WTC11 (cell line): ENCODE measurements at regions not wholly inside any gene's neighbourhood (a gene's known extent, or its start where the extent isn't known, plus 50 kb on each side); places are given as distances from the start of the nearest gene placed in this dataset.

Experiments
- ATAC-seq: fragments of 200-7000 bp; cut with Tn5 transposase; 2 replicates; pipeline ENCODE4 v1.10.0; 2021; ENCODE audit warnings: mild to moderate bottlenecking, moderate library complexity
- CTCF ChIA-PET: fragments of 300-600 bp; sonication (Branson Sonifier 250); formaldehyde crosslinking; loops from one replicate; lab custom pipeline; 2021; ENCODE audit warnings: antibody characterized with exemption; lab: Charles Lee
- POLR2A ChIA-PET: fragments of 350-600 bp; sonication (Branson Sonifier 250); formaldehyde crosslinking; loops from one replicate; lab custom pipeline; 2021; ENCODE audit warnings: antibody characterized with exemption; lab: Charles Lee
- DNase-seq: peaks from one replicate; pipeline ENCODE4 v3.0.0; 2021; ENCODE audit warnings: low spot score
- H3K27ac Mint-ChIP-seq: 2 replicates; pipeline ENCODE4 v1.8.0; 2021; ENCODE audit warnings: mixed read lengths
- H3K27me3 Mint-ChIP-seq: 2 replicates; pipeline ENCODE4 v1.8.0; 2021; ENCODE audit warnings: low read depth, mild to moderate bottlenecking, moderate library complexity, mixed read lengths
- H3K36me3 Mint-ChIP-seq: 2 replicates; pipeline ENCODE4 v1.8.0; 2021; ENCODE audit warnings: mixed read lengths
- H3K4me1 Mint-ChIP-seq: 2 replicates; pipeline ENCODE4 v1.8.0; 2022; ENCODE audit warnings: mixed read lengths
- H3K4me3 Mint-ChIP-seq: 2 replicates; pipeline ENCODE4 v1.8.0; 2021; ENCODE audit warnings: mild to moderate bottlenecking, moderate library complexity, mixed read lengths
- H3K9me3 Mint-ChIP-seq: 2 replicates; pipeline ENCODE4 v1.8.0; 2021; ENCODE audit warnings: mixed read lengths
- CTCF ChIP-seq: fragments of 200-600 bp; IDR thresholded peaks from 2 replicates; pipeline ENCODE4 v1.8.0; 2022; ENCODE audit warnings: antibody characterized with exemption
- E2F4 ChIP-seq: sonication (generic); formaldehyde crosslinking; IDR thresholded peaks from 2 replicates; pipeline ENCODE4 v1.8.1; 2022; ENCODE audit warnings: low read depth, mild to moderate bottlenecking, moderate library complexity, missing genetic modification reagents, borderline replicate concordance
- HMGXB4 ChIP-seq: sonication (generic); formaldehyde crosslinking; IDR thresholded peaks from 2 replicates; pipeline ENCODE4 v1.8.1; 2023; ENCODE audit warnings: mild to moderate bottlenecking, moderate library complexity, missing genetic modification reagents
- MXD4 ChIP-seq: fragments of 250-450 bp; sonication (Bioruptor Pico); IDR thresholded peaks from 2 replicates; pipeline ENCODE4 v1.8.0; 2021; ENCODE audit warnings: mild to moderate bottlenecking, moderate library complexity, borderline replicate concordance
- PRDM15 ChIP-seq: sonication (generic); formaldehyde crosslinking; IDR thresholded peaks from 2 replicates; pipeline ENCODE4 v1.8.0; 2022; ENCODE audit warnings: missing genetic modification reagents
- SOX15 ChIP-seq: fragments of 250-450 bp; sonication (Bioruptor Pico); IDR thresholded peaks from 2 replicates; pipeline ENCODE4 v1.9.0; 2021; ENCODE audit warnings: mild to moderate bottlenecking
- TP53 ChIP-seq: sonication (generic); formaldehyde crosslinking; IDR thresholded peaks from 2 replicates; pipeline ENCODE4 v1.8.1; 2023; ENCODE audit warnings: mild to moderate bottlenecking, missing genetic modification reagents
- ZNF121 ChIP-seq: sonication (generic); formaldehyde crosslinking; IDR thresholded peaks from 2 replicates; pipeline ENCODE4 v1.8.0; 2023; ENCODE audit warnings: missing genetic modification reagents
- ZNF138 ChIP-seq: sonication (generic); formaldehyde crosslinking; conservative IDR thresholded peaks from 2 replicates; pipeline ENCODE4 v1.8.1; 2022; ENCODE audit warnings: mild to moderate bottlenecking, moderate library complexity, missing genetic modification reagents
- ZNF425 ChIP-seq: fragments of 250-450 bp; sonication (Bioruptor Pico); conservative IDR thresholded peaks from 2 replicates; pipeline ENCODE4 v1.9.0; 2021; ENCODE audit warnings: mild to moderate bottlenecking
- ZNF512 ChIP-seq: sonication (generic); formaldehyde crosslinking; IDR thresholded peaks from 2 replicates; pipeline ENCODE4 v1.8.1; 2022; ENCODE audit warnings: missing genetic modification reagents, borderline replicate concordance
- TF ChIP-seq, protein P1 (sequence below): sonication (generic); formaldehyde crosslinking; IDR thresholded peaks from 2 replicates; pipeline ENCODE4 v1.8.1; 2023; ENCODE audit warnings: mild to moderate bottlenecking, missing genetic modification reagents
- TF ChIP-seq, protein P2 (sequence below): fragments of 250-450 bp; sonication (Bioruptor Pico); IDR thresholded peaks from 2 replicates; pipeline ENCODE4 v1.9.0; 2021; ENCODE audit warnings: mild to moderate bottlenecking
- TF ChIP-seq, protein P3 (sequence below): fragments of 250-450 bp; sonication (Bioruptor Pico); IDR thresholded peaks from 2 replicates; pipeline ENCODE4 v2.1.2; 2022; ENCODE audit warnings: mild to moderate bottlenecking, moderate library complexity
- TF ChIP-seq, protein P4 (sequence below): fragments of 250-450 bp; sonication (Bioruptor Pico); IDR thresholded peaks from 2 replicates; pipeline ENCODE4 v1.9.0; 2021; ENCODE audit warnings: mild to moderate bottlenecking

DNA sequence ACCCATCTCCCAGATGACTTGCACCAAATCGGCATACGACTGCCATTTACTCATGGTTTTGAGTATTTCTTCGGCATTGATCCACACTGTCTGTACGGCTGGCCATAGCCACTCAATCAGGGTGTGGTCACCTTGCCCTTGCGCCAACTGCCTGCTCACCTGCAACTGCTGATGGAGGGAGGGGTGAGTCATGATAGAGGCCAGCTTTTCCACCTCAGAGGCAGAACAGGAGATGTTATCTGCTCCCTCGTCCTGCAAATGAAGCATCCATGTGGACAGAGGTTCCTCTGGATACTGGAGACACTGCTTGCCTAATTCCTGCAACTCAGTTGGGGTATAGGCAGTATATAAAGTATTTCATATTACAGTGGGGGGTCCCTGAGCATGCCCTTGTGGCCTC is 85.6 kb upstream of the ATP10B start (continued):
- TF ChIP-seq PRDM15 (no peak), ZNF121 (CRISPR knock-in tag) (no peak), E2F4 (CRISPR knock-in tag) (no peak), ZNF512 (CRISPR knock-in tag) (no peak), MXD4 (CRISPR knock-in tag) (no peak)

GRCh38 chr5:160935776-160936175 is 83.8 kb upstream of the ATP10B start:
- H3K36me3 Mint-ChIP-seq: no peaks in the 10 kb centered on the region
- H3K4me3 Mint-ChIP-seq: no peak overlapping the region
- peaks cover under 1% of the 10 kb centered on the region for H3K4me1 Mint-ChIP-seq
- no peak for DNase-seq
- no peaks in the 10 kb centered on the region; the same call in 1 of the 2 replicates for H3K9me3 Mint-ChIP-seq
- ChIA-PET CTCF (no interaction called here), POLR2A (no interaction called here)
- ATAC-seq: no peak
- no peaks in the 10 kb centered on the region for H3K27me3 Mint-ChIP-seq
- no peak overlapping the region for H3K27ac Mint-ChIP-seq
- TF ChIP-seq, protein P1, sequence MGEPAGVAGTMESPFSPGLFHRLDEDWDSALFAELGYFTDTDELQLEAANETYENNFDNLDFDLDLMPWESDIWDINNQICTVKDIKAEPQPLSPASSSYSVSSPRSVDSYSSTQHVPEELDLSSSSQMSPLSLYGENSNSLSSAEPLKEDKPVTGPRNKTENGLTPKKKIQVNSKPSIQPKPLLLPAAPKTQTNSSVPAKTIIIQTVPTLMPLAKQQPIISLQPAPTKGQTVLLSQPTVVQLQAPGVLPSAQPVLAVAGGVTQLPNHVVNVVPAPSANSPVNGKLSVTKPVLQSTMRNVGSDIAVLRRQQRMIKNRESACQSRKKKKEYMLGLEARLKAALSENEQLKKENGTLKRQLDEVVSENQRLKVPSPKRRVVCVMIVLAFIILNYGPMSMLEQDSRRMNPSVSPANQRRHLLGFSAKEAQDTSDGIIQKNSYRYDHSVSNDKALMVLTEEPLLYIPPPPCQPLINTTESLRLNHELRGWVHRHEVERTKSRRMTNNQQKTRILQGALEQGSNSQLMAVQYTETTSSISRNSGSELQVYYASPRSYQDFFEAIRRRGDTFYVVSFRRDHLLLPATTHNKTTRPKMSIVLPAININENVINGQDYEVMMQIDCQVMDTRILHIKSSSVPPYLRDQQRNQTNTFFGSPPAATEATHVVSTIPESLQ (CRISPR knock-in tag): no peak
- TF ChIP-seq CTCF (no peak), TP53 (CRISPR knock-in tag) (no peak), ZNF138 (CRISPR knock-in tag) (no peak), SOX15 (CRISPR knock-in tag) (no peak), MXD4 (CRISPR knock-in tag) (no peak), HMGXB4 (CRISPR knock-in tag) (no peak), ZNF425 (CRISPR knock-in tag) (no peak)
- TF ChIP-seq, protein P2, sequence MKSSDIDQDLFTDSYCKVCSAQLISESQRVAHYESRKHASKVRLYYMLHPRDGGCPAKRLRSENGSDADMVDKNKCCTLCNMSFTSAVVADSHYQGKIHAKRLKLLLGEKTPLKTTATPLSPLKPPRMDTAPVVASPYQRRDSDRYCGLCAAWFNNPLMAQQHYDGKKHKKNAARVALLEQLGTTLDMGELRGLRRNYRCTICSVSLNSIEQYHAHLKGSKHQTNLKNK (CRISPR knock-in tag): no peak
- TF ChIP-seq, protein P3, sequence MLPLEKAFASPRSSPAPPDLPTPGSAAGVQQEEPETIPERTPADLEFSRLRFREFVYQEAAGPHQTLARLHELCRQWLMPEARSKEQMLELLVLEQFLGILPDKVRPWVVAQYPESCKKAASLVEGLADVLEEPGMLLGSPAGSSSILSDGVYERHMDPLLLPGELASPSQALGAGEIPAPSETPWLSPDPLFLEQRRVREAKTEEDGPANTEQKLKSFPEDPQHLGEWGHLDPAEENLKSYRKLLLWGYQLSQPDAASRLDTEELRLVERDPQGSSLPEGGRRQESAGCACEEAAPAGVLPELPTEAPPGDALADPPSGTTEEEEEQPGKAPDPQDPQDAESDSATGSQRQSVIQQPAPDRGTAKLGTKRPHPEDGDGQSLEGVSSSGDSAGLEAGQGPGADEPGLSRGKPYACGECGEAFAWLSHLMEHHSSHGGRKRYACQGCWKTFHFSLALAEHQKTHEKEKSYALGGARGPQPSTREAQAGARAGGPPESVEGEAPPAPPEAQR (CRISPR knock-in tag): no peak
- TF ChIP-seq, protein P4, sequence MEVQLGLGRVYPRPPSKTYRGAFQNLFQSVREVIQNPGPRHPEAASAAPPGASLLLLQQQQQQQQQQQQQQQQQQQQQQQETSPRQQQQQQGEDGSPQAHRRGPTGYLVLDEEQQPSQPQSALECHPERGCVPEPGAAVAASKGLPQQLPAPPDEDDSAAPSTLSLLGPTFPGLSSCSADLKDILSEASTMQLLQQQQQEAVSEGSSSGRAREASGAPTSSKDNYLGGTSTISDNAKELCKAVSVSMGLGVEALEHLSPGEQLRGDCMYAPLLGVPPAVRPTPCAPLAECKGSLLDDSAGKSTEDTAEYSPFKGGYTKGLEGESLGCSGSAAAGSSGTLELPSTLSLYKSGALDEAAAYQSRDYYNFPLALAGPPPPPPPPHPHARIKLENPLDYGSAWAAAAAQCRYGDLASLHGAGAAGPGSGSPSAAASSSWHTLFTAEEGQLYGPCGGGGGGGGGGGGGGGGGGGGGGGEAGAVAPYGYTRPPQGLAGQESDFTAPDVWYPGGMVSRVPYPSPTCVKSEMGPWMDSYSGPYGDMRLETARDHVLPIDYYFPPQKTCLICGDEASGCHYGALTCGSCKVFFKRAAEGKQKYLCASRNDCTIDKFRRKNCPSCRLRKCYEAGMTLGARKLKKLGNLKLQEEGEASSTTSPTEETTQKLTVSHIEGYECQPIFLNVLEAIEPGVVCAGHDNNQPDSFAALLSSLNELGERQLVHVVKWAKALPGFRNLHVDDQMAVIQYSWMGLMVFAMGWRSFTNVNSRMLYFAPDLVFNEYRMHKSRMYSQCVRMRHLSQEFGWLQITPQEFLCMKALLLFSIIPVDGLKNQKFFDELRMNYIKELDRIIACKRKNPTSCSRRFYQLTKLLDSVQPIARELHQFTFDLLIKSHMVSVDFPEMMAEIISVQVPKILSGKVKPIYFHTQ (CRISPR knock-in tag): no peak
